ENCODE measurements at regions not wholly inside any gene's neighbourhood (a gene's known extent, or its start where the extent isn't known, plus 50 kb on each side); places are given as distances from the start of the nearest gene placed in this dataset.

DNA sequence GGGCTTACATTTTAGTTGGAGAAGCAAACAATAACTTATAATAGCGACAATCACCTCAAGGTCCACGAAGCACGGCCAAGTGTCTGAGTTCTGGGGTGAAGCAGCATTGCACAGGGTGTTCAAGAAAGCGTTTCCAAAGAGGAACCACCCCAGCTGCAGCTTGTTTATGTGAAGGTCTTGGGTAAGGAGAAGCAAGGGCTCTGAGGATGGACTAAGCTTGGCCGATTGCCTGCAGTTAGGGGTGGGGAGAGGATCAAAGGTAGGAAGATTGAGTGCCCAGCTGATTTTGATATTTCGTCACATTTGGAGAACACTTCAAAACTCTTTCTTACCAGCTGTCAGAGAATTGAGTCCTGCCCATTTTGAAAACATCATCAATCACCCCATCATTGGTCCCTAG is 321.6 kb upstream of the DNAJC19 start:
- TF ChIP-seq, protein P1, sequence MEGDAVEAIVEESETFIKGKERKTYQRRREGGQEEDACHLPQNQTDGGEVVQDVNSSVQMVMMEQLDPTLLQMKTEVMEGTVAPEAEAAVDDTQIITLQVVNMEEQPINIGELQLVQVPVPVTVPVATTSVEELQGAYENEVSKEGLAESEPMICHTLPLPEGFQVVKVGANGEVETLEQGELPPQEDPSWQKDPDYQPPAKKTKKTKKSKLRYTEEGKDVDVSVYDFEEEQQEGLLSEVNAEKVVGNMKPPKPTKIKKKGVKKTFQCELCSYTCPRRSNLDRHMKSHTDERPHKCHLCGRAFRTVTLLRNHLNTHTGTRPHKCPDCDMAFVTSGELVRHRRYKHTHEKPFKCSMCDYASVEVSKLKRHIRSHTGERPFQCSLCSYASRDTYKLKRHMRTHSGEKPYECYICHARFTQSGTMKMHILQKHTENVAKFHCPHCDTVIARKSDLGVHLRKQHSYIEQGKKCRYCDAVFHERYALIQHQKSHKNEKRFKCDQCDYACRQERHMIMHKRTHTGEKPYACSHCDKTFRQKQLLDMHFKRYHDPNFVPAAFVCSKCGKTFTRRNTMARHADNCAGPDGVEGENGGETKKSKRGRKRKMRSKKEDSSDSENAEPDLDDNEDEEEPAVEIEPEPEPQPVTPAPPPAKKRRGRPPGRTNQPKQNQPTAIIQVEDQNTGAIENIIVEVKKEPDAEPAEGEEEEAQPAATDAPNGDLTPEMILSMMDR (optimal IDR thresholded peaks at IDR 0.05 in 1 of 3, IDR thresholded peaks at IDR 0.05 in 1 of 3, conservative IDR thresholded peaks at IDR 0.05 in 1 of 3; ENCODE audit: extremely low read depth in 1 of 3, insufficient read depth in 2 of 3, low read length in 3 of 3) = no peak
- no peak for TF ChIP-seq EZH2 (IDR thresholded peaks at IDR 0.05; ENCODE audit: low read length)
